Epithelial cell of proximal tubule (primary cell): ENCODE measurements at regions not wholly inside any gene's neighbourhood (a gene's known extent, or its start where the extent isn't known, plus 50 kb on each side); places are given as distances from the start of the nearest gene placed in this dataset.
"Not testable (repeated sequence)": the region's sequence is repeated elsewhere in the genome, so short reads cannot be mapped to it uniquely, and the experiment has no call there.

ENCODE experiments used
- DNase-seq: peaks from one replicate; pipeline ENCODE4 v3.0.0-alpha.2; 2011; ENCODE audit warnings: low read depth
- H3K4me3 ChIP-seq: 2 replicates; pipeline ENCODE4 v1.5.1; 2011; ENCODE audit warnings: low read depth, mild to moderate bottlenecking, low read length
- CTCF ChIP-seq: conservative IDR thresholded peaks from 2 replicates; pipeline ENCODE4 v1.5.1; 2012; ENCODE audit warnings: low read depth, mild to moderate bottlenecking, low read length

GRCh38 chr20:12837646-12838045 is 171.1 kb upstream of the SPTLC3 start:
- no peak overlapping the region for H3K4me3 ChIP-seq
- no peak for DNase-seq
- TF ChIP-seq CTCF = no peak

- no peak for DNase-seq
- no peak overlapping the region for H3K4me3 ChIP-seq
- TF ChIP-seq CTCF = peak; percentile 58
Observed at GRCh38 chr20:12838261-12838866, 170.4 kb upstream of the SPTLC3 start.

GRCh38 chr20:12847872-12848271 is 160.9 kb upstream of the SPTLC3 start:
- no peak overlapping the region for H3K4me3 ChIP-seq
- no peak for TF ChIP-seq CTCF
- no peak for DNase-seq

- no peak for TF ChIP-seq CTCF
- no peak for DNase-seq
- no peak overlapping the region for H3K4me3 ChIP-seq
Observed at GRCh38 chr20:12849225-12849910, 159.4 kb upstream of the SPTLC3 start.

- DNase-seq, H3K4me3 ChIP-seq: not testable (repeated sequence)
Observed at GRCh38 chr20:12857643-12858042, 151.1 kb upstream of the SPTLC3 start.

- DNase-seq = peak; percentile 25
- no peak overlapping the region for H3K4me3 ChIP-seq
- TF ChIP-seq CTCF = no peak
Observed at GRCh38 chr20:12860619-12861247, 148.0 kb upstream of the SPTLC3 start.

- TF ChIP-seq CTCF = no peak
- no peak for DNase-seq
- H3K4me3 ChIP-seq = no peak overlapping the region
Observed at GRCh38 chr20:12869669-12870068, 139.1 kb upstream of the SPTLC3 start.
